AG04450 (cell line): ENCODE measurements at regions not wholly inside any gene's neighbourhood (a gene's known extent, or its start where the extent isn't known, plus 50 kb on each side); places are given as distances from the start of the nearest gene placed in this dataset.
"Not testable (repeated sequence)": the region's sequence is repeated elsewhere in the genome, so short reads cannot be mapped to it uniquely, and the experiment has no call there.

Source experiments
- CTCF ChIA-PET: fragments of 300-600, 350-600 bp; formaldehyde crosslinking; extraction: SDS; loops from one replicate; lab custom pipeline; 2022; ENCODE audit warnings: antibody characterized with exemption, inconsistent platforms; lab: Charles Lee
- POLR2A ChIA-PET: fragments of 350-600 bp; formaldehyde crosslinking; extraction: SDS; loops from one replicate; lab custom pipeline; 2021; ENCODE audit warnings: antibody characterized with exemption, inconsistent platforms; lab: Yijun Ruan, JAX
- DNase-seq: peaks from one replicate; pipeline ENCODE4 v3.0.0-alpha.2; 2011; ENCODE audit warnings: low read depth, low spot score
- H3K27ac ChIP-seq: one replicate; pipeline ENCODE4 v1.5.1; 2012; ENCODE audit warnings: low read depth, low read length, control low read depth
- H3K27me3 ChIP-seq: one replicate; pipeline ENCODE4 v1.6.0; 2012; ENCODE audit warnings: low read length; ENCODE audit not compliant: control insufficient read depth, insufficient read depth
- H3K4me3 ChIP-seq: 2 replicates; pipeline ENCODE4 v1.5.1; 2011; ENCODE audit warnings: mild to moderate bottlenecking, low read depth, low read length, control low read depth
- H3K9me3 ChIP-seq: 2 replicates; pipeline ENCODE4 v1.5.1; 2012; ENCODE audit warnings: low read length; ENCODE audit not compliant: control insufficient read depth, insufficient read depth
- CTCF ChIP-seq: IDR thresholded peaks from 2 replicates; pipeline ENCODE4 v1.5.1; 2011; ENCODE audit warnings: low read depth, low read length, control low read depth, inconsistent platforms

GRCh38 chr2:204166961-204167360 is 230.4 kb downstream of the ICOS start:
- no peak for DNase-seq
- Histone ChIP-seq H3K9me3 (no peaks in the 10 kb centered on the region), H3K27me3 (no peaks in the 10 kb centered on the region), H3K27ac (no peak overlapping the region), H3K4me3 (no peak overlapping the region)
- TF ChIP-seq CTCF = no peak
- CTCF ChIA-PET = interaction anchor here (0.5 to 4.6 kb wide), 3 partner anchors 11 to 1028 kb away, joined by 3 to 19 read pairs (median 13); no protein-coding TSS in a partner anchor
- POLR2A ChIA-PET = no interaction called here

GRCh38 chr2:204167670-204168069 is 231.1 kb downstream of the ICOS start:
- DNase-seq, H3K4me3 ChIP-seq, H3K27me3 ChIP-seq, H3K27ac ChIP-seq, H3K9me3 ChIP-seq, POLR2A ChIA-PET: not testable (repeated sequence)
- CTCF ChIA-PET = interaction anchor here (2.5 to 4.6 kb wide), 2 partner anchors 10 to 23 kb away, joined by 13 to 19 read pairs; no protein-coding TSS in a partner anchor

- H3K4me3 ChIP-seq = no peak overlapping the region
- CTCF ChIA-PET = interaction anchor here (0.8 kb wide), 1 partner anchor 9 kb away, joined by 4 read pairs; no protein-coding TSS in a partner anchor
- POLR2A ChIA-PET = no interaction called here
- no peak overlapping the region for H3K27ac ChIP-seq
- no peaks in the 10 kb centered on the region for H3K27me3 ChIP-seq
- no peak for DNase-seq
- no peak for TF ChIP-seq CTCF
- no peaks in the 10 kb centered on the region for H3K9me3 ChIP-seq
These were observed 233.8 kb downstream of the ICOS start for GRCh38 chr2:204170411-204170810.

- no peak for DNase-seq
- H3K27me3 ChIP-seq = no peaks in the 10 kb centered on the region
- ChIA-PET CTCF (no interaction called here), POLR2A (no interaction called here)
- no peak for TF ChIP-seq CTCF
- no peak overlapping the region for H3K27ac ChIP-seq
- no peaks in the 10 kb centered on the region for H3K9me3 ChIP-seq
- H3K4me3 ChIP-seq = no peak overlapping the region
These were observed 235.0 kb downstream of the ICOS start for GRCh38 chr2:204171432-204172144.

- CTCF ChIA-PET = no interaction called here
These were observed 235.6 kb downstream of the ICOS start for GRCh38 chr2:204172145-204172600.

More at GRCh38 chr2:204172145-204172600, 235.6 kb downstream of the ICOS start:
- Histone ChIP-seq H3K27ac (no peak overlapping the region), H3K9me3 (no peaks in the 10 kb centered on the region), H3K27me3 (no peaks in the 10 kb centered on the region), H3K4me3 (no peak overlapping the region)
- POLR2A ChIA-PET = no interaction called here
- TF ChIP-seq CTCF = no peak
- no peak for DNase-seq
